Mucosa of descending colon (tissue), 3 donors: ENCODE measurements at regions not wholly inside any gene's neighbourhood (a gene's known extent, or its start where the extent isn't known, plus 50 kb on each side); places are given as distances from the start of the nearest gene placed in this dataset.

ENCODE experiments used
- ATAC-seq: fragments of 200-7000 bp; cut with Tn5 transposase; one replicate; pipeline ENCODE4 v1.9.1; 2020; ENCODE audit warnings: mild to moderate bottlenecking, moderate library complexity
- DNase-seq, 3 donors: peaks; one replicate each; pipeline ENCODE4 v3.0.0-alpha.2; 2020
- H3K36me3 ChIP-seq: fragments of 200-600 bp; one replicate; pipeline ENCODE4 v1.8.0; 2021; ENCODE audit warnings: low read depth, mild to moderate bottlenecking
- H3K4me1 ChIP-seq: fragments of 200-600 bp; one replicate; pipeline ENCODE4 v1.8.0; 2021; ENCODE audit warnings: low read depth, mild to moderate bottlenecking
- H3K4me3 ChIP-seq: fragments of 200-600 bp; one replicate; pipeline ENCODE4 v1.8.0; 2021; ENCODE audit warnings: mild to moderate bottlenecking
- H3K9me3 ChIP-seq: fragments of 200-600 bp; one replicate; pipeline ENCODE4 v1.8.0; 2021; ENCODE audit warnings: mild to moderate bottlenecking
- intact Hi-C, 2 donors: fragments of 100-400 bp; cut with DNase I in 1 of 2; cut with micrococcal nuclease in 1 of 2; formaldehyde crosslinking; loops; one replicate each; pipeline versions ENCODE4 v1.11.0 to v1.11.1; 2022; cut with DNase I, micrococcal nuclease
- TF ChIP-seq, protein P1 (sequence below): fragments of 200-600 bp; IDR thresholded peaks from one replicate; pipeline ENCODE4 v1.8.0; 2022; ENCODE audit warnings: antibody characterized with exemption, mild to moderate bottlenecking
- donor health status: DM: no; HTN: no; CAD: no; lungs with moderate emphysema.
- donor health status: DM: no; HTN: no; CAD: no.
- donor health status: DM: no; HTN: yes; CAD: no.

DNA sequence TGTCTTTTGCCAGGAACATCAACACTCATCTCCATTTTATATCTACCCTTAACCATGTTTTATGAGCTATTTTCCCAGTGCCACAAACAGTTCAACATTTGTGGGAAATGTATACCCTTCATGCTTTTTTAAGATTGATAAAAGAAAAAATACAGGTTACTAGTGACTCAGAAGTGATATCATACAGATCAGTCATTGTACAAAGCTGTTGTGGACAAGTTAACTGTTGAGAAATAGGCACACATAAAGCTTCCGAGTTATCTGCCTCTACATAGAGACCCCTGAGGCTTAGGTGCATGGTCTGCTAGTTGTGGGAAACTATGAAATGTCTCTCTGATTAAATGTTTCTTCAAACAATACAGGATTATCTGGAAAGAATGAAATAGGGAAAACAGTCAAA is 96.3 kb downstream of the LSM5 start:
- ATAC-seq (no peak), DNase-seq (no peak)
- intact Hi-C loops, result no loop called here
- no peaks in the 10 kb centered on the region for H3K36me3 ChIP-seq
- H3K9me3 ChIP-seq, result no peaks in the 10 kb centered on the region
- H3K4me3 ChIP-seq, result no peak overlapping the region
- H3K4me1 ChIP-seq, result no peaks in the 10 kb centered on the region
- TF ChIP-seq, protein P1, sequence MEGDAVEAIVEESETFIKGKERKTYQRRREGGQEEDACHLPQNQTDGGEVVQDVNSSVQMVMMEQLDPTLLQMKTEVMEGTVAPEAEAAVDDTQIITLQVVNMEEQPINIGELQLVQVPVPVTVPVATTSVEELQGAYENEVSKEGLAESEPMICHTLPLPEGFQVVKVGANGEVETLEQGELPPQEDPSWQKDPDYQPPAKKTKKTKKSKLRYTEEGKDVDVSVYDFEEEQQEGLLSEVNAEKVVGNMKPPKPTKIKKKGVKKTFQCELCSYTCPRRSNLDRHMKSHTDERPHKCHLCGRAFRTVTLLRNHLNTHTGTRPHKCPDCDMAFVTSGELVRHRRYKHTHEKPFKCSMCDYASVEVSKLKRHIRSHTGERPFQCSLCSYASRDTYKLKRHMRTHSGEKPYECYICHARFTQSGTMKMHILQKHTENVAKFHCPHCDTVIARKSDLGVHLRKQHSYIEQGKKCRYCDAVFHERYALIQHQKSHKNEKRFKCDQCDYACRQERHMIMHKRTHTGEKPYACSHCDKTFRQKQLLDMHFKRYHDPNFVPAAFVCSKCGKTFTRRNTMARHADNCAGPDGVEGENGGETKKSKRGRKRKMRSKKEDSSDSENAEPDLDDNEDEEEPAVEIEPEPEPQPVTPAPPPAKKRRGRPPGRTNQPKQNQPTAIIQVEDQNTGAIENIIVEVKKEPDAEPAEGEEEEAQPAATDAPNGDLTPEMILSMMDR, result no peak

DNA sequence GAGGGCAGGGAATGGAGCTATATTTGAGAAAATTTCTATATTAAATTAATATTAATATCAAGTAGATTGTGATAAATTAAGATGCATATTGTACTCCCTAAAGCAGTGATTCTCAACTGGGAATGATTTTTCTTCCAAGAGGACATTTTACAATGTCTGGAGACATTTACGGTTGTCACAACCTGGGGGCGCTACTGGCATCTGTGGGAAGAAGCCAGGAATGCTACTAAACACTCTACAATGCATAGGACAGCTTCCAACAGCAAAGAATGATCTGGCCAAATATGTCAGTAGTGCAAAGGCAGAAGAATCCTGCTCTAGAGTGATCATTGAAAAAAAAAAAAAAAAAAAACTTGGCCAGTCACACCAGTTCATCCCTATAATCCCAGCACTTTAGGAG is 100.0 kb downstream of the LSM5 start:
- H3K36me3 ChIP-seq, result no peaks in the 10 kb centered on the region
- ATAC-seq, result no peak
- no peaks in the 10 kb centered on the region for H3K4me1 ChIP-seq
- TF ChIP-seq, protein P1, result no peak
- H3K4me3 ChIP-seq, result no peak overlapping the region
- no peak for DNase-seq
- intact Hi-C loops, result no loop called here
- H3K9me3 ChIP-seq, result no peaks in the 10 kb centered on the region

DNA sequence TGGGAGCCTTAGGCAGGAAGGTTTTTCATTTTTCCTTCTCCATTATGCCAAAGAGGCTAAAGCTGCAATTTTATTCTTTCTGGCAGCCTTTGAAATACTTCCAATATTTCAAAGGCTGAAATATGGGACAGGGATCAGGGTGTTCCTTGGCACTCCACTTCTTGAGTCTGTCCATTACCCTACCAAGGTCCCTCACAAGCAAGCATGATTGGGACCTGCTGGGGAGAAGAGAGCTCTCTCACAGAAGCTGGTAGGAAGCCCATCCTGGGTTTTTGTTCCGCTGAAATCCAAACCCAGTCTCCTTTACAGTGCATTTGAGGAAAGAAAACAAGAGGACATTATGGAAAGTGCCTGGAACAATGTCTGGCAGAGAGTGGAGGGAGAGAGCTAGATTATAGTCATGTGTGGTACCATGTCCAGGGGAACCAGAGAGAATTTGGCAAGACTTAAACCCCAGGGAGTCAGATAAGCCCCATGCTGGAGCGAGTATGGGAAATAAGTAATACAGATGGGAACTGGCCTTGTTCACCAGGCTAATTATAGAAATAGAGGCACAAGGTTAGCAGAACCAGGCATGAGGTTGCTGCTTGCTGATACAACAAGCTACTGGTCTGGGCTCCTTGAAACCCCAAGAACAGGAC is 104.7 kb downstream of the LSM5 start:
- H3K9me3 ChIP-seq, result no peaks in the 10 kb centered on the region
- TF ChIP-seq, protein P1, result no peak
- H3K4me3 ChIP-seq, result no peak overlapping the region
- ATAC-seq, result no peak
- intact Hi-C loops, result no loop called here
- H3K4me1 ChIP-seq, result no peaks in the 10 kb centered on the region
- DNase-seq, result no peak
- no peaks in the 10 kb centered on the region for H3K36me3 ChIP-seq

DNA sequence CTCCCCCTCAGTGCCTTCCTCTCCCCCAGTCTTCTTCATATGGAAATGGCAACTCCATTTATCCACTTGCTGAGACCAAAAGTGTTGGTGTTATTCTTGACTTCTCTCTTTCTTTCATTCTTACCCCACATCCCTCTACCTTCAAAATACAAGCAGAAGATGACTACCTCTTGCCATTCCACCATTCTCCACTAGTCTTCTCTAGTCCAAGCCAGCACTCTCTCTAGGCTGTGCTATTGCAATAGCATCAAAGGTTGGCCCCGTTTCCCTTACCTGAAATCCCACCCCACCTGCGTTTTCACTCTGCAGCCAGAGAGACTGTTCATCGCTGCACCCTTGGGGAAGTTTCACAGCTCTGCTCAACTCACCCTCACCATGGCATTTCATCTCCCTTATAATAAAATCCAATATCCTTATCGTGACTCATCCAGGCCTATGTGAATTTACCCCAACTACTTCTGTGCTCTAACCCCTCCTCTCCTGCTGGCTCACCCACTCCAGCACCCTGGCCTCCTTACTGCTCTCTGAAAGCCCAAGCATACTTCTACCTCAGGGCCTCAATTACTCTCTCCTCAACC is 109.1 kb downstream of the LSM5 start:
- H3K4me1 ChIP-seq, result no peaks in the 10 kb centered on the region
- no peaks in the 10 kb centered on the region for H3K9me3 ChIP-seq
- ATAC-seq (no peak), DNase-seq (no peak)
- no peak overlapping the region for H3K4me3 ChIP-seq
- intact Hi-C loops, result no loop called here
- TF ChIP-seq, protein P1, result no peak
- no peaks in the 10 kb centered on the region for H3K36me3 ChIP-seq

DNA sequence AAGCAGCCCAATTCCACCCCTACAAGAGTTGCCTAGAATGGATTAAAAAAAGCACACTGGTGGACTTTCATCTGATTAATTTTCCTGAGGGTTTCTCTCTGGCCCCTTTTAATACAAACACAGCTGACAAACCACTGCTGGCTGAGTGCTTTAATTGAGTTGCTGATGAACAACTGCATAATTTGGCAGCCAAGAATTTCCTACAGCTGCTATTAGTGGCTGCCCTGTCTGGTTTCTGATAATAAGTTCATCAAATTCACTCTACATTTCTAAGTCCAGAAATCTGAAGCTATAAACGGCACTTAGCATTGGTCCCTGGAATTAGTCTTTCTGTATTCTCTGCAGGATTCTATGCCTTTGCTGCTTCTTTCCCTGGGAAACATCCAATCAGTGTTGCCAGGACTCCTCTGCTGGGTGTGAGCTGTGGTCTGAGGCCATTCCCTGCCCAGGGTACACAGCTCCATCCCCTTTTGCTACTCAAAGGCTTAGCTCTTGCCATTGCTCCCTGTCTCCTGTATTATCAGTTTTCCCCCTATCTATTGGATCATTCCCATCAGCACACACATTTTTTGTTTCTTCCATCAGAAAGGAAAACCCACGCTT is 110.6 kb downstream of the LSM5 start:
- Histone ChIP-seq H3K36me3 (no peaks in the 10 kb centered on the region), H3K4me3 (no peak overlapping the region), H3K4me1 (no peaks in the 10 kb centered on the region), H3K9me3 (no peaks in the 10 kb centered on the region)
- DNase-seq, result no peak
- intact Hi-C loops, result no loop called here
- TF ChIP-seq, protein P1, result no peak
- ATAC-seq, result no peak
